ENCODE measurements at regions not wholly inside any gene's neighbourhood (a gene's known extent, or its start where the extent isn't known, plus 50 kb on each side); places are given as distances from the start of the nearest gene placed in this dataset.

DNA sequence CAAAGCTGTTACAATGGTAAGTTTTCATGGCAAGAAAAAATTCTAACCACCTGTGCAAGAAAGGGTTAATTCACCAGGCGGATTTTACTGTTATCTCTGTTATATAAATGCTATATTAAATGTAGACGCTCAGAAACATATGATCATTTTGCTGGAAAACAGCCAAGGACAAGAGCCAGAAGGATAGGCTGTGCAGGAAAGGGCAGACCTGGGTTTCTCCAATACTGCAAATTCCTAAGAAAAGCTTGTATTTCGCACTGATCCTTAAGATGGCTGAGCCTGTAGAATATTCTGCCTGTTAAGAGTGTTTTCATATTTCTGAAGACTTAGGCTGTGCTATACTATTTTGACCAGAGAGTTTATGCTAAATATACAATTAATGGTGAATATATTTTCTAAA is 564.1 kb upstream of the KCND2 start:
- TF ChIP-seq, protein P1, sequence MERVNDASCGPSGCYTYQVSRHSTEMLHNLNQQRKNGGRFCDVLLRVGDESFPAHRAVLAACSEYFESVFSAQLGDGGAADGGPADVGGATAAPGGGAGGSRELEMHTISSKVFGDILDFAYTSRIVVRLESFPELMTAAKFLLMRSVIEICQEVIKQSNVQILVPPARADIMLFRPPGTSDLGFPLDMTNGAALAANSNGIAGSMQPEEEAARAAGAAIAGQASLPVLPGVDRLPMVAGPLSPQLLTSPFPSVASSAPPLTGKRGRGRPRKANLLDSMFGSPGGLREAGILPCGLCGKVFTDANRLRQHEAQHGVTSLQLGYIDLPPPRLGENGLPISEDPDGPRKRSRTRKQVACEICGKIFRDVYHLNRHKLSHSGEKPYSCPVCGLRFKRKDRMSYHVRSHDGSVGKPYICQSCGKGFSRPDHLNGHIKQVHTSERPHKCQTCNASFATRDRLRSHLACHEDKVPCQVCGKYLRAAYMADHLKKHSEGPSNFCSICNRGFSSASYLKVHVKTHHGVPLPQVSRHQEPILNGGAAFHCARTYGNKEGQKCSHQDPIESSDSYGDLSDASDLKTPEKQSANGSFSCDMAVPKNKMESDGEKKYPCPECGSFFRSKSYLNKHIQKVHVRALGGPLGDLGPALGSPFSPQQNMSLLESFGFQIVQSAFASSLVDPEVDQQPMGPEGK (CRISPR knock-in tag; IDR thresholded peaks at IDR 0.05; ENCODE audit: borderline replicate concordance), result no peak
- no peak for TF ChIP-seq ZFP30 (CRISPR knock-in tag; IDR thresholded peaks at IDR 0.05)
- TF ChIP-seq SNAI2 (CRISPR knock-in tag; IDR thresholded peaks at IDR 0.05), result no peak
- TF ChIP-seq ZNF565 (CRISPR knock-in tag; conservative IDR thresholded peaks at IDR 0.05; ENCODE audit: low read depth), result no peak
- no peak for TF ChIP-seq ZNF70 (CRISPR knock-in tag; IDR thresholded peaks at IDR 0.05)
- TF ChIP-seq TCF4 (CRISPR knock-in tag; IDR thresholded peaks at IDR 0.05; ENCODE audit: borderline replicate concordance), result no peak
- TF ChIP-seq, protein P2, sequence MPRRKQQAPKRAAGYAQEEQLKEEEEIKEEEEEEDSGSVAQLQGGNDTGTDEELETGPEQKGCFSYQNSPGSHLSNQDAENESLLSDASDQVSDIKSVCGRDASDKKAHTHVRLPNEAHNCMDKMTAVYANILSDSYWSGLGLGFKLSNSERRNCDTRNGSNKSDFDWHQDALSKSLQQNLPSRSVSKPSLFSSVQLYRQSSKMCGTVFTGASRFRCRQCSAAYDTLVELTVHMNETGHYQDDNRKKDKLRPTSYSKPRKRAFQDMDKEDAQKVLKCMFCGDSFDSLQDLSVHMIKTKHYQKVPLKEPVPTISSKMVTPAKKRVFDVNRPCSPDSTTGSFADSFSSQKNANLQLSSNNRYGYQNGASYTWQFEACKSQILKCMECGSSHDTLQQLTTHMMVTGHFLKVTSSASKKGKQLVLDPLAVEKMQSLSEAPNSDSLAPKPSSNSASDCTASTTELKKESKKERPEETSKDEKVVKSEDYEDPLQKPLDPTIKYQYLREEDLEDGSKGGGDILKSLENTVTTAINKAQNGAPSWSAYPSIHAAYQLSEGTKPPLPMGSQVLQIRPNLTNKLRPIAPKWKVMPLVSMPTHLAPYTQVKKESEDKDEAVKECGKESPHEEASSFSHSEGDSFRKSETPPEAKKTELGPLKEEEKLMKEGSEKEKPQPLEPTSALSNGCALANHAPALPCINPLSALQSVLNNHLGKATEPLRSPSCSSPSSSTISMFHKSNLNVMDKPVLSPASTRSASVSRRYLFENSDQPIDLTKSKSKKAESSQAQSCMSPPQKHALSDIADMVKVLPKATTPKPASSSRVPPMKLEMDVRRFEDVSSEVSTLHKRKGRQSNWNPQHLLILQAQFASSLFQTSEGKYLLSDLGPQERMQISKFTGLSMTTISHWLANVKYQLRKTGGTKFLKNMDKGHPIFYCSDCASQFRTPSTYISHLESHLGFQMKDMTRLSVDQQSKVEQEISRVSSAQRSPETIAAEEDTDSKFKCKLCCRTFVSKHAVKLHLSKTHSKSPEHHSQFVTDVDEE (CRISPR knock-in tag; IDR thresholded peaks at IDR 0.05), result no peak
- TF ChIP-seq, protein P3, sequence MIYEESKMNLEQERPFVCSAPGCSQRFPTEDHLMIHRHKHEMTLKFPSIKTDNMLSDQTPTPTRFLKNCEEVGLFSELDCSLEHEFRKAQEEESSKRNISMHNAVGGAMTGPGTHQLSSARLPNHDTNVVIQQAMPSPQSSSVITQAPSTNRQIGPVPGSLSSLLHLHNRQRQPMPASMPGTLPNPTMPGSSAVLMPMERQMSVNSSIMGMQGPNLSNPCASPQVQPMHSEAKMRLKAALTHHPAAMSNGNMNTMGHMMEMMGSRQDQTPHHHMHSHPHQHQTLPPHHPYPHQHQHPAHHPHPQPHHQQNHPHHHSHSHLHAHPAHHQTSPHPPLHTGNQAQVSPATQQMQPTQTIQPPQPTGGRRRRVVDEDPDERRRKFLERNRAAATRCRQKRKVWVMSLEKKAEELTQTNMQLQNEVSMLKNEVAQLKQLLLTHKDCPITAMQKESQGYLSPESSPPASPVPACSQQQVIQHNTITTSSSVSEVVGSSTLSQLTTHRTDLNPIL (CRISPR knock-in tag; IDR thresholded peaks at IDR 0.05; ENCODE audit: low read depth), result no peak
- TF ChIP-seq ZNF8 (CRISPR knock-in tag; IDR thresholded peaks at IDR 0.05), result no peak
- TF ChIP-seq ISL1 (CRISPR knock-in tag; IDR thresholded peaks at IDR 0.05), result no peak
- no peak for TF ChIP-seq CSDC2 (CRISPR knock-in tag; IDR thresholded peaks at IDR 0.05)

Data from SK-N-SH treated with all-trans-retinoic acid at 6 μM for 48 hours (cell line).